ENCODE measurements at regions not wholly inside any gene's neighbourhood (a gene's known extent, or its start where the extent isn't known, plus 50 kb on each side); places are given as distances from the start of the nearest gene placed in this dataset.

GRCh38 chr7:125934955-125935354 is 1005.3 kb upstream of the POT1 start:
- TF ChIP-seq CTCF (IDR thresholded peaks at IDR 0.05; ENCODE audit: insufficient read depth, low read length, poor library complexity, severe bottlenecking) (no peak), EZH2phosphoT487 (conservative IDR thresholded peaks at IDR 0.05; ENCODE audit: low read length) (no peak)
